ENCODE measurements at regions not wholly inside any gene's neighbourhood (a gene's known extent, or its start where the extent isn't known, plus 50 kb on each side); places are given as distances from the start of the nearest gene placed in this dataset.

GRCh38 chr5:166909926-166910325 is 1381.5 kb upstream of the WWC1 start:
- TF ChIP-seq CTCF (IDR thresholded peaks at IDR 0.05; ENCODE audit: poor library complexity) (no peak), EZH2 (IDR thresholded peaks at IDR 0.05; ENCODE audit: borderline replicate concordance) (no peak)

All from hepatocyte (in vitro differentiated cells).